K562 (cell line): ENCODE measurements at regions not wholly inside any gene's neighbourhood (a gene's known extent, or its start where the extent isn't known, plus 50 kb on each side); places are given as distances from the start of the nearest gene placed in this dataset.

Experiments
- ARNT ChIP-seq, 2 experiments: fragments of 450-650 bp; IDR thresholded peaks; 2 replicates each; pipeline ENCODE4 v1.6.1; 2016; ENCODE audit warnings: mild to moderate bottlenecking in 1 of 2
- BRD9 ChIP-seq: fragments of 450-650 bp; IDR thresholded peaks from 2 replicates; pipeline ENCODE4 v1.6.1; 2018; ENCODE audit warnings: low read depth; ENCODE audit not compliant: partially characterized antibody
- CBX5 ChIP-seq: IDR thresholded peaks from 2 replicates; pipeline ENCODE4 v1.6.1; 2014; ENCODE audit warnings: low read depth, borderline replicate concordance
- CTCF ChIP-seq, 3 experiments: IDR thresholded peaks in 2 of 3; conservative IDR thresholded peaks in 1 of 3; 2 replicates each; pipeline ENCODE4 v1.5.1; 2011 to 2012; ENCODE audit warnings: low read length in 3 of 3, mild to moderate bottlenecking in 3 of 3, control low read depth in 2 of 3, improper control_type of control experiment in 1 of 3, inconsistent platforms in 1 of 3, low read depth in 1 of 3, mixed read lengths in 1 of 3, moderate library complexity in 1 of 3; ENCODE audit not compliant: insufficient read depth in 2 of 3
- ERF ChIP-seq: fragments of 450-650 bp; formaldehyde crosslinking; IDR thresholded peaks from 2 replicates; pipeline ENCODE4 v1.4.0; 2020; ENCODE audit warnings: mild to moderate bottlenecking, mixed read lengths
- ESRRA ChIP-seq: fragments of 450-650 bp; IDR thresholded peaks from 2 replicates; pipeline ENCODE4 v1.6.1; 2014; ENCODE audit warnings: low read depth, mild to moderate bottlenecking, moderate library complexity, borderline replicate concordance
- HDAC1 ChIP-seq, 2 experiments: fragments of 450-650 bp; IDR thresholded peaks; 2 replicates each; pipeline ENCODE4 v1.6.1; 2016 to 2017; ENCODE audit warnings: inconsistent platforms in 1 of 2, mild to moderate bottlenecking in 1 of 2, moderate library complexity in 1 of 2
- JUND ChIP-seq, 2 experiments: IDR thresholded peaks; 2 replicates in 1 of 2; 3 replicates in 1 of 2; pipeline ENCODE4 v1.6.1; 2011; ENCODE audit warnings: borderline replicate concordance in 2 of 2, low read depth in 2 of 2, low read length in 2 of 2, improper control_type of control experiment in 1 of 2, missing biosample characterization in 1 of 2, missing genetic modification characterization in 1 of 2, missing genetic modification reagents in 1 of 2
- POLR2A ChIP-seq: fragments of 450-650 bp; conservative IDR thresholded peaks from 2 replicates; pipeline ENCODE4 v1.6.1; 2016
- SP2 ChIP-seq: IDR thresholded peaks from 2 replicates; pipeline ENCODE4 v1.6.1; 2011; ENCODE audit warnings: mild to moderate bottlenecking, low read depth, low read length, moderate library complexity; ENCODE audit not compliant: poor library complexity, severe bottlenecking; ENCODE audit errors: extremely low read depth
- ZBTB33 ChIP-seq: sonication (generic); formaldehyde crosslinking; IDR thresholded peaks from 2 replicates; pipeline ENCODE4 v1.8.1; 2023; ENCODE audit warnings: mild to moderate bottlenecking, missing genetic modification reagents

- TF ChIP-seq ERF (CRISPR knock-in tag) (no peak), ZBTB33 (no peak), ARNT (IDR thresholded peaks at IDR 0.05) (no peak), CBX5 (no peak), HDAC1 (IDR thresholded peaks at IDR 0.05) (no peak), CTCF (IDR thresholded peaks at IDR 0.05 in 2 of 3, conservative IDR thresholded peaks at IDR 0.05 in 1 of 3; ENCODE audit: insufficient read depth in 2 of 3, low read depth in 1 of 3, low read length in 3 of 3) (no peak), SP2 (no peak), JUND (IDR thresholded peaks at IDR 0.05; ENCODE audit: borderline replicate concordance, low read depth, low read length) (no peak), JUND (tag; IDR thresholded peaks at IDR 0.05; ENCODE audit: borderline replicate concordance, low read depth, low read length) (no peak), ESRRA (no peak), BRD9 (no peak), POLR2A (no peak)
Measured at GRCh38 chr12:25882266-25882665, 76.2 kb upstream of the RASSF8 start.
